ENCODE measurements at regions not wholly inside any gene's neighbourhood (a gene's known extent, or its start where the extent isn't known, plus 50 kb on each side); places are given as distances from the start of the nearest gene placed in this dataset.

GRCh38 chr9:29285818-29286217 is 1712.5 kb upstream of the C9orf72 start:
- TF ChIP-seq TBP (IDR thresholded peaks at IDR 0.05; ENCODE audit: low read depth, low read length) = no peak
- TF ChIP-seq EZH2 (IDR thresholded peaks at IDR 0.05; ENCODE audit: low read depth, low read length, severe bottlenecking) = no peak
